ENCODE measurements at regions not wholly inside any gene's neighbourhood (a gene's known extent, or its start where the extent isn't known, plus 50 kb on each side); places are given as distances from the start of the nearest gene placed in this dataset.

GRCh38 chr7:49247759-49248158, 323.4 kb downstream of the CDC14C start:
- TF ChIP-seq POLR2A (IDR thresholded peaks at IDR 0.05) = no peak
- TF ChIP-seq, protein P1, sequence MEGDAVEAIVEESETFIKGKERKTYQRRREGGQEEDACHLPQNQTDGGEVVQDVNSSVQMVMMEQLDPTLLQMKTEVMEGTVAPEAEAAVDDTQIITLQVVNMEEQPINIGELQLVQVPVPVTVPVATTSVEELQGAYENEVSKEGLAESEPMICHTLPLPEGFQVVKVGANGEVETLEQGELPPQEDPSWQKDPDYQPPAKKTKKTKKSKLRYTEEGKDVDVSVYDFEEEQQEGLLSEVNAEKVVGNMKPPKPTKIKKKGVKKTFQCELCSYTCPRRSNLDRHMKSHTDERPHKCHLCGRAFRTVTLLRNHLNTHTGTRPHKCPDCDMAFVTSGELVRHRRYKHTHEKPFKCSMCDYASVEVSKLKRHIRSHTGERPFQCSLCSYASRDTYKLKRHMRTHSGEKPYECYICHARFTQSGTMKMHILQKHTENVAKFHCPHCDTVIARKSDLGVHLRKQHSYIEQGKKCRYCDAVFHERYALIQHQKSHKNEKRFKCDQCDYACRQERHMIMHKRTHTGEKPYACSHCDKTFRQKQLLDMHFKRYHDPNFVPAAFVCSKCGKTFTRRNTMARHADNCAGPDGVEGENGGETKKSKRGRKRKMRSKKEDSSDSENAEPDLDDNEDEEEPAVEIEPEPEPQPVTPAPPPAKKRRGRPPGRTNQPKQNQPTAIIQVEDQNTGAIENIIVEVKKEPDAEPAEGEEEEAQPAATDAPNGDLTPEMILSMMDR (IDR thresholded peaks at IDR 0.05) = no peak
